WTC11 (cell line): ENCODE measurements at regions not wholly inside any gene's neighbourhood (a gene's known extent, or its start where the extent isn't known, plus 50 kb on each side); places are given as distances from the start of the nearest gene placed in this dataset.

Experiments
- ATAC-seq: fragments of 200-7000 bp; cut with Tn5 transposase; 2 replicates; pipeline ENCODE4 v1.10.0; 2021; ENCODE audit warnings: mild to moderate bottlenecking, moderate library complexity
- CTCF ChIA-PET: fragments of 300-600 bp; sonication (Branson Sonifier 250); formaldehyde crosslinking; loops from one replicate; lab custom pipeline; 2021; ENCODE audit warnings: antibody characterized with exemption; lab: Charles Lee
- POLR2A ChIA-PET: fragments of 350-600 bp; sonication (Branson Sonifier 250); formaldehyde crosslinking; loops from one replicate; lab custom pipeline; 2021; ENCODE audit warnings: antibody characterized with exemption; lab: Charles Lee
- DNase-seq: peaks from one replicate; pipeline ENCODE4 v3.0.0; 2021; ENCODE audit warnings: low spot score
- H3K27ac Mint-ChIP-seq: 2 replicates; pipeline ENCODE4 v1.8.0; 2021; ENCODE audit warnings: mixed read lengths
- H3K27me3 Mint-ChIP-seq: 2 replicates; pipeline ENCODE4 v1.8.0; 2021; ENCODE audit warnings: low read depth, mild to moderate bottlenecking, moderate library complexity, mixed read lengths
- H3K36me3 Mint-ChIP-seq: 2 replicates; pipeline ENCODE4 v1.8.0; 2021; ENCODE audit warnings: mixed read lengths
- H3K4me1 Mint-ChIP-seq: 2 replicates; pipeline ENCODE4 v1.8.0; 2022; ENCODE audit warnings: mixed read lengths
- H3K4me3 Mint-ChIP-seq: 2 replicates; pipeline ENCODE4 v1.8.0; 2021; ENCODE audit warnings: mild to moderate bottlenecking, moderate library complexity, mixed read lengths
- H3K9me3 Mint-ChIP-seq: 2 replicates; pipeline ENCODE4 v1.8.0; 2021; ENCODE audit warnings: mixed read lengths
- ATF1 ChIP-seq: sonication (generic); formaldehyde crosslinking; IDR thresholded peaks from 2 replicates; pipeline ENCODE4 v1.8.1; 2023; ENCODE audit warnings: mild to moderate bottlenecking, moderate library complexity, missing genetic modification reagents
- ATF3 ChIP-seq: sonication (generic); formaldehyde crosslinking; conservative IDR thresholded peaks from 2 replicates; pipeline ENCODE4 v1.8.1; 2022; ENCODE audit warnings: mild to moderate bottlenecking, missing genetic modification reagents
- CREB1 ChIP-seq: sonication (generic); formaldehyde crosslinking; IDR thresholded peaks from 2 replicates; pipeline ENCODE4 v1.8.0; 2023; ENCODE audit warnings: mild to moderate bottlenecking, missing genetic modification reagents
- E2F1 ChIP-seq: sonication (generic); formaldehyde crosslinking; IDR thresholded peaks from 2 replicates; pipeline ENCODE4 v1.8.0; 2022; ENCODE audit warnings: mild to moderate bottlenecking, missing genetic modification reagents
- E2F4 ChIP-seq: sonication (generic); formaldehyde crosslinking; IDR thresholded peaks from 2 replicates; pipeline ENCODE4 v1.8.1; 2022; ENCODE audit warnings: low read depth, mild to moderate bottlenecking, moderate library complexity, missing genetic modification reagents, borderline replicate concordance
- EMX1 ChIP-seq: fragments of 250-450 bp; sonication (Bioruptor Pico); IDR thresholded peaks from 2 replicates; pipeline ENCODE4 v1.8.0; 2021; ENCODE audit warnings: mild to moderate bottlenecking
- ETV6 ChIP-seq: sonication (generic); formaldehyde crosslinking; IDR thresholded peaks from 2 replicates; pipeline ENCODE4 v1.8.1; 2022; ENCODE audit warnings: mild to moderate bottlenecking, missing genetic modification reagents
- GRHL2 ChIP-seq: fragments of 250-450 bp; sonication (Bioruptor Pico); IDR thresholded peaks from 2 replicates; pipeline ENCODE4 v1.8.0; 2022; ENCODE audit warnings: mild to moderate bottlenecking, moderate library complexity; ENCODE audit not compliant: insufficient replicate concordance, severe bottlenecking
- GTF2I ChIP-seq: fragments of 250-450 bp; sonication (Bioruptor Pico); conservative IDR thresholded peaks from 2 replicates; pipeline ENCODE4 v1.4.0; 2021; ENCODE audit warnings: mild to moderate bottlenecking
- HMGXB4 ChIP-seq: sonication (generic); formaldehyde crosslinking; IDR thresholded peaks from 2 replicates; pipeline ENCODE4 v1.8.1; 2023; ENCODE audit warnings: mild to moderate bottlenecking, moderate library complexity, missing genetic modification reagents
- IRF1 ChIP-seq: sonication (generic); formaldehyde crosslinking; IDR thresholded peaks from 2 replicates; pipeline ENCODE4 v1.8.0; 2023; ENCODE audit warnings: missing genetic modification reagents
- JUN ChIP-seq: sonication (generic); formaldehyde crosslinking; IDR thresholded peaks from 2 replicates; pipeline ENCODE4 v1.8.0; 2023; ENCODE audit warnings: mild to moderate bottlenecking, missing genetic modification reagents
- MXD4 ChIP-seq: fragments of 250-450 bp; sonication (Bioruptor Pico); IDR thresholded peaks from 2 replicates; pipeline ENCODE4 v1.8.0; 2021; ENCODE audit warnings: mild to moderate bottlenecking, moderate library complexity, borderline replicate concordance
- NFE2L1 ChIP-seq: sonication (generic); formaldehyde crosslinking; IDR thresholded peaks from 2 replicates; pipeline ENCODE4 v1.8.1; 2023; ENCODE audit warnings: missing genetic modification reagents
- PRRX2 ChIP-seq: fragments of 250-450 bp; sonication (Bioruptor Pico); IDR thresholded peaks from 2 replicates; pipeline ENCODE4 v1.8.0; 2021; ENCODE audit warnings: mild to moderate bottlenecking
- RORB ChIP-seq: fragments of 250-450 bp; sonication (Bioruptor Pico); IDR thresholded peaks from 2 replicates; pipeline ENCODE4 v1.9.0; 2021; ENCODE audit warnings: mild to moderate bottlenecking
- TP53 ChIP-seq: sonication (generic); formaldehyde crosslinking; IDR thresholded peaks from 2 replicates; pipeline ENCODE4 v1.8.1; 2023; ENCODE audit warnings: mild to moderate bottlenecking, missing genetic modification reagents
- ZNF263 ChIP-seq: sonication (generic); formaldehyde crosslinking; IDR thresholded peaks from 2 replicates; pipeline ENCODE4 v1.8.1; 2022; ENCODE audit warnings: low read depth, mild to moderate bottlenecking, moderate library complexity, missing genetic modification reagents
- ZNF281 ChIP-seq: sonication (generic); formaldehyde crosslinking; IDR thresholded peaks from 2 replicates; pipeline ENCODE4 v1.8.0; 2023; ENCODE audit warnings: mild to moderate bottlenecking, missing genetic modification reagents
- ZNF532 ChIP-seq: fragments of 250-450 bp; sonication (Bioruptor Pico); IDR thresholded peaks from 2 replicates; pipeline ENCODE4 v1.9.0; 2021; ENCODE audit warnings: mild to moderate bottlenecking, borderline replicate concordance

- ATAC-seq (no peak), DNase-seq (no peak)
- ChIA-PET POLR2A (no interaction called here), CTCF (interaction anchor here (1.0 to 1.2 kb wide), 2 partner anchors 11 to 19 kb away, joined by 3 read pairs; no protein-coding TSS in a partner anchor)
- no peaks in the 10 kb centered on the region for H3K9me3 Mint-ChIP-seq
- peaks cover 8% of the 10 kb centered on the region for H3K4me1 Mint-ChIP-seq
- no peak overlapping the region for H3K27ac Mint-ChIP-seq
- H3K27me3 Mint-ChIP-seq = peaks cover 2% of the 10 kb centered on the region
- no peak overlapping the region for H3K4me3 Mint-ChIP-seq
- no peaks in the 10 kb centered on the region for H3K36me3 Mint-ChIP-seq
- TF ChIP-seq RORB (CRISPR knock-in tag) (no peak), EMX1 (CRISPR knock-in tag) (no peak), NFE2L1 (no peak), ZNF281 (CRISPR knock-in tag) (no peak), PRRX2 (CRISPR knock-in tag) (no peak), GTF2I (CRISPR knock-in tag) (no peak), IRF1 (no peak), MXD4 (no peak), TP53 (CRISPR knock-in tag) (no peak), ZNF263 (CRISPR knock-in tag) (no peak)
These were observed 74.4 kb upstream of the FOXC1 start for GRCh38 chr6:1535295-1535694.

- H3K9me3 Mint-ChIP-seq = no peaks in the 10 kb centered on the region
- TF ChIP-seq MXD4 = no peak
- TF ChIP-seq RORB (CRISPR knock-in tag) = no peak
- no peak for TF ChIP-seq ZNF263 (CRISPR knock-in tag)
- no peak for TF ChIP-seq ETV6 (CRISPR knock-in tag)
- no peak for TF ChIP-seq GRHL2 (CRISPR knock-in tag)
- TF ChIP-seq HMGXB4 (CRISPR knock-in tag) = no peak
- TF ChIP-seq JUN = no peak
- TF ChIP-seq E2F1 = no peak
- no peak for TF ChIP-seq E2F4 (CRISPR knock-in tag)
- no peak for TF ChIP-seq ATF1 (CRISPR knock-in tag)
- no peak for TF ChIP-seq ZNF532 (CRISPR knock-in tag)
- TF ChIP-seq ATF3 (CRISPR knock-in tag) = no peak
- TF ChIP-seq CREB1 (CRISPR knock-in tag) = no peak
These were observed 72.9 kb upstream of the FOXC1 start for GRCh38 chr6:1536526-1537429.

More at GRCh38 chr6:1536526-1537429, 72.9 kb upstream of the FOXC1 start:
- H3K27me3 Mint-ChIP-seq = peaks cover 5% of the 10 kb centered on the region; the same call in 1 of the 2 replicates
- no peak overlapping the region for H3K4me3 Mint-ChIP-seq
- ChIA-PET CTCF (interaction anchor here (0.7 to 4.0 kb wide), 3 partner anchors 13 to 18 kb away, joined by 3 to 21 read pairs (median 4); no protein-coding TSS in a partner anchor), POLR2A (no interaction called here)
- no peaks in the 10 kb centered on the region for H3K36me3 Mint-ChIP-seq
- ATAC-seq (no peak; the same call in 1 of the 2 replicates), DNase-seq (no peak)
- no peak overlapping the region for H3K27ac Mint-ChIP-seq
- peaks cover 8% of the 10 kb centered on the region for H3K4me1 Mint-ChIP-seq
